ENCODE measurements at regions not wholly inside any gene's neighbourhood (a gene's known extent, or its start where the extent isn't known, plus 50 kb on each side); places are given as distances from the start of the nearest gene placed in this dataset.
"Not testable (repeated sequence)": the region's sequence is repeated elsewhere in the genome, so short reads cannot be mapped to it uniquely, and the experiment has no call there.

GRCh38 chr21:14886001-14886400 lies 178.8 kb downstream of the NRIP1 start:
- DNase-seq (ENCODE audit: low read depth, low spot score): no peak
- H3K27ac ChIP-seq: no peak overlapping the region
- no peak overlapping the region for H3K9ac ChIP-seq (ENCODE audit: insufficient read length)
- no peak overlapping the region for H3K4me3 ChIP-seq
- H3K9me3 ChIP-seq (ENCODE audit: low read depth, low read length): no peaks in the 10 kb centered on the region
- TF ChIP-seq FOXP2 (optimal IDR thresholded peaks at IDR 0.05; ENCODE audit: control extremely low read depth, extremely low read length, insufficient read depth) (no peak), EZH2 (IDR thresholded peaks at IDR 0.05) (no peak), POLR2AphosphoS5 (IDR thresholded peaks at IDR 0.05; ENCODE audit: borderline replicate concordance, low read depth, low read length) (no peak)
- no peaks in the 10 kb centered on the region for H3K36me3 ChIP-seq (ENCODE audit: insufficient read depth, low read length)

- Histone ChIP-seq H3K27ac (no peak overlapping the region), H3K9ac (ENCODE audit: insufficient read length) (no peak overlapping the region), H3K9me3 (ENCODE audit: low read depth, low read length) (no peaks in the 10 kb centered on the region), H3K4me3 (no peak overlapping the region), H3K36me3 (ENCODE audit: insufficient read depth, low read length) (no peaks in the 10 kb centered on the region)
- no peak for DNase-seq (ENCODE audit: low read depth, low spot score)
- TF ChIP-seq FOXP2 (optimal IDR thresholded peaks at IDR 0.05; ENCODE audit: control extremely low read depth, extremely low read length, insufficient read depth): no peak
- no peak for TF ChIP-seq EZH2 (IDR thresholded peaks at IDR 0.05)
- TF ChIP-seq POLR2AphosphoS5 (IDR thresholded peaks at IDR 0.05; ENCODE audit: borderline replicate concordance, low read depth, low read length): no peak
Measured at GRCh38 chr21:14883351-14883750, 181.4 kb downstream of the NRIP1 start.

- not testable (repeated sequence) for H3K9me3 ChIP-seq (ENCODE audit: low read depth, low read length); H3K4me3 ChIP-seq; DNase-seq (ENCODE audit: low read depth, low spot score); H3K9ac ChIP-seq (ENCODE audit: insufficient read length); H3K27ac ChIP-seq; H3K36me3 ChIP-seq (ENCODE audit: insufficient read depth, low read length)
Measured at GRCh38 chr21:14882545-14882944, 182.3 kb downstream of the NRIP1 start.

DNA sequence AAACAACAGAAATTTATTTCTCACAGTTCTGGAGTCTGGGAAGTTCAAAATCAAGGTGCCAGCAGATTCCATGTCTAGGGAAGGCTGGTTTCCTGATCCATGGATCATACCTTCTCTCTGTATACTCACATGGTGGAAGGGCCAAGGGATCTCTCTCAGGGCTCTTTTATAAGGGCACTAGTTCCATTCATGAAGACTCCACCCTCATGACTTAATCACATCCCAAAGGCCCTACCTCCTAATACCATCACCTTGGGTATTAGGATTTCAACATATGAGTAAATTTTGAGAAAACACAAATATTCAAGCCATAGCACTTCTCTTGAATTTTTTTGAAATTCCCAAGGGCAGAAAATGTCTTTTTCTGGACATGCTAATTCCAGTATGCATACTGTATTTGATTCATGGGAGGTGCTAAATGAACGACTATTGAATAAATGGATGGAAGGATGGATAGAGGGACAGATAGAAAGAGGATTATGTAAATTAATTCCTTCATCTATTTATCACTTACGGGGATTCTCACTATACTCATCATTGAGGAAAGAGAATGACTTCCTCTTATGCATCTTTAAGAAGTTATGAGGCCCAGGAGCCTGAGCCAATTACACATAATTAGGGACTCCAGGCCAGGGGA lies 182.8 kb downstream of the NRIP1 start:
- no peak overlapping the region for H3K9ac ChIP-seq (ENCODE audit: insufficient read length)
- no peak overlapping the region for H3K4me3 ChIP-seq
- no peak for DNase-seq (ENCODE audit: low read depth, low spot score)
- no peak overlapping the region for H3K27ac ChIP-seq
- no peaks in the 10 kb centered on the region for H3K36me3 ChIP-seq (ENCODE audit: insufficient read depth, low read length)
- no peak for TF ChIP-seq FOXP2 (optimal IDR thresholded peaks at IDR 0.05; ENCODE audit: control extremely low read depth, extremely low read length, insufficient read depth)
- no peaks in the 10 kb centered on the region for H3K9me3 ChIP-seq (ENCODE audit: low read depth, low read length)

- H3K9ac ChIP-seq (ENCODE audit: insufficient read length): no peak overlapping the region
- no peaks in the 10 kb centered on the region for H3K36me3 ChIP-seq (ENCODE audit: insufficient read depth, low read length)
- no peak overlapping the region for H3K4me3 ChIP-seq
- TF ChIP-seq POLR2AphosphoS5 (IDR thresholded peaks at IDR 0.05; ENCODE audit: borderline replicate concordance, low read depth, low read length) (no peak), FOXP2 (optimal IDR thresholded peaks at IDR 0.05; ENCODE audit: control extremely low read depth, extremely low read length, insufficient read depth) (no peak), EZH2 (IDR thresholded peaks at IDR 0.05) (no peak)
- DNase-seq (ENCODE audit: low read depth, low spot score): no peak
- no peak overlapping the region for H3K27ac ChIP-seq
- no peaks in the 10 kb centered on the region for H3K9me3 ChIP-seq (ENCODE audit: low read depth, low read length)
Measured at GRCh38 chr21:14880922-14881321, 183.9 kb downstream of the NRIP1 start.

- TF ChIP-seq FOXP2 (optimal IDR thresholded peaks at IDR 0.05; ENCODE audit: control extremely low read depth, extremely low read length, insufficient read depth): no peak
- no peak for TF ChIP-seq POLR2AphosphoS5 (IDR thresholded peaks at IDR 0.05; ENCODE audit: borderline replicate concordance, low read depth, low read length)
- no peak for TF ChIP-seq EZH2 (IDR thresholded peaks at IDR 0.05)
- Histone ChIP-seq H3K9me3 (ENCODE audit: low read depth, low read length) (no peaks in the 10 kb centered on the region), H3K27ac (no peak overlapping the region), H3K4me3 (no peak overlapping the region), H3K36me3 (ENCODE audit: insufficient read depth, low read length) (no peaks in the 10 kb centered on the region), H3K9ac (ENCODE audit: insufficient read length) (no peak overlapping the region)
- no peak for DNase-seq (ENCODE audit: low read depth, low spot score)
Measured at GRCh38 chr21:14879458-14879857, 185.3 kb downstream of the NRIP1 start.

DNA sequence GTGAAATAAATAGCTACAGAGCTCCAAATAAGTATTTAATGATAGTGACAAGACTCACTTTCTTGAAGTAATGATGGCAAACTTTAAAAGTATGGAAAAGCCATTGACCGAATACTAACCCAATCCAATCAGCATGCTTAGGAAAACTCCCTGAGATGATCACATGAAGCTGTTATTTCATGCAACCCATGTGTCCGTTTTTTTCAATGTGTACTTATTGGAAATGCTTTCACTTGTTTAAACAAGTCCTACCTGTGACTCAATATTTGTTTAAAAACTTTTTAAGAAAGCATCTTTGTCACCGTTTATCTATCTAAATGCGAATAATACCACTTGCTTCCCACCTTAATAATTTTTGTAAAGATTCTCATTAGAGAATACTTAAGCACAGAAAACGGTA lies 185.8 kb downstream of the NRIP1 start:
- DNase-seq (ENCODE audit: low read depth, low spot score): no peak
- H3K4me3 ChIP-seq: no peak overlapping the region
- no peak overlapping the region for H3K9ac ChIP-seq (ENCODE audit: insufficient read length)
- no peaks in the 10 kb centered on the region for H3K36me3 ChIP-seq (ENCODE audit: insufficient read depth, low read length)
- no peaks in the 10 kb centered on the region for H3K9me3 ChIP-seq (ENCODE audit: low read depth, low read length)
- H3K27ac ChIP-seq: no peak overlapping the region
- no peak for TF ChIP-seq FOXP2 (optimal IDR thresholded peaks at IDR 0.05; ENCODE audit: control extremely low read depth, extremely low read length, insufficient read depth)
- TF ChIP-seq EZH2 (IDR thresholded peaks at IDR 0.05): no peak
- TF ChIP-seq POLR2AphosphoS5 (IDR thresholded peaks at IDR 0.05; ENCODE audit: borderline replicate concordance, low read depth, low read length): no peak

DNA sequence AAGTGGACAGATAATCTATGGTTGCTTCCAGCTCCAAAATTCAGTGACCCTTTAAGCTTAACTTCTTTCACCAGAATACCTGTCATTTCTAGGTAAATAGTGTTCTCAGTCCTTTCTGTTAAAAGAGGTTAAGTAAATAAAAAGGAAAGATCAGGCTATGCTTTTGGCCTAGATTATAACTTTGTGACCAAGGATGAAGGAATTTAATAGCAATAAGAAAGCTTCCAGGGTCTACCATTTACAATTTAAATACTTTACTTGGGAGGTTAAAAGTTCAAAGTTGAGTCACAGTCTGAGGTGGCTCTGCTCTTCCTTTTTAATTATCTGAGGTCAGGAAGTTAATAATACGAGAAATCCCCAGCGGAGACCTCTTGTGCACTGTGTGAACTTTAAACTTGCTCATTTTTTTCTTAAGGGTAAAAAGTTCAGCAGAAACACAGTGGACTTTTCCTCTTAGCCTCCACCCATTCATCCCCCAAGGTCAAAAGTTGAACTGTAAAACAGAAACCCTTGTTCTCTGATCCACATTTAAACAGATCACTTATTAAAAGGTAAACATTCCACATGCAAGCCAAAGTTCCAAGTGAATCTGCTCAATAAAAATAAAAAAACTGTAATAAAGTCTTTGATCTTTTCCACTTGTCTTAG lies 187.1 kb downstream of the NRIP1 start:
- H3K36me3 ChIP-seq (ENCODE audit: insufficient read depth, low read length): no peaks in the 10 kb centered on the region
- H3K9me3 ChIP-seq (ENCODE audit: low read depth, low read length): no peaks in the 10 kb centered on the region
- H3K27ac ChIP-seq: no peak overlapping the region
- no peak overlapping the region for H3K9ac ChIP-seq (ENCODE audit: insufficient read length)
- H3K4me3 ChIP-seq: no peak overlapping the region
- no peak for TF ChIP-seq EZH2 (IDR thresholded peaks at IDR 0.05)
- no peak for TF ChIP-seq FOXP2 (optimal IDR thresholded peaks at IDR 0.05; ENCODE audit: control extremely low read depth, extremely low read length, insufficient read depth)
- no peak for TF ChIP-seq POLR2AphosphoS5 (IDR thresholded peaks at IDR 0.05; ENCODE audit: borderline replicate concordance, low read depth, low read length)
- DNase-seq (ENCODE audit: low read depth, low spot score): no peak

GRCh38 chr21:14876524-14876840 lies 188.3 kb downstream of the NRIP1 start:
- no peak overlapping the region for H3K27ac ChIP-seq
- no peak overlapping the region for H3K4me3 ChIP-seq
- DNase-seq (ENCODE audit: low read depth, low spot score): no peak
- no peaks in the 10 kb centered on the region for H3K9me3 ChIP-seq (ENCODE audit: low read depth, low read length)
- H3K36me3 ChIP-seq (ENCODE audit: insufficient read depth, low read length): no peaks in the 10 kb centered on the region
- no peak overlapping the region for H3K9ac ChIP-seq (ENCODE audit: insufficient read length)
- TF ChIP-seq POLR2AphosphoS5 (IDR thresholded peaks at IDR 0.05; ENCODE audit: borderline replicate concordance, low read depth, low read length) (no peak), EZH2 (IDR thresholded peaks at IDR 0.05) (no peak), FOXP2 (optimal IDR thresholded peaks at IDR 0.05; ENCODE audit: control extremely low read depth, extremely low read length, insufficient read depth) (no peak)
